Neural crest cell (in vitro differentiated cells): ENCODE measurements at regions not wholly inside any gene's neighbourhood (a gene's known extent, or its start where the extent isn't known, plus 50 kb on each side); places are given as distances from the start of the nearest gene placed in this dataset.

Experiments used
- DNase-seq: peaks from one replicate; pipeline ENCODE4 v3.0.0; 2021; ENCODE audit warnings: low read depth, mixed read lengths, low spot score
- H3K27ac Mint-ChIP-seq: one replicate; pipeline ENCODE4 v1.8.0; 2021; ENCODE audit warnings: mild to moderate bottlenecking, mixed read lengths; ENCODE audit not compliant: unreplicated experiment
- H3K27me3 Mint-ChIP-seq: 2 replicates; pipeline ENCODE4 v1.8.0; 2021; ENCODE audit warnings: low read depth, mild to moderate bottlenecking, mixed read lengths
- H3K36me3 Mint-ChIP-seq: 2 replicates; pipeline ENCODE4 v1.8.0; 2021; ENCODE audit warnings: low read depth, mild to moderate bottlenecking, mixed read lengths
- H3K4me1 Mint-ChIP-seq: 2 replicates; pipeline ENCODE4 v1.8.0; 2021; ENCODE audit warnings: mixed read lengths
- H3K4me3 Mint-ChIP-seq: one replicate; pipeline ENCODE4 v1.8.0; 2021; ENCODE audit warnings: mild to moderate bottlenecking, mixed read lengths
- H3K9me3 Mint-ChIP-seq: 2 replicates; pipeline ENCODE4 v1.8.0; 2021; ENCODE audit warnings: mixed read lengths
- CTCF ChIP-seq: fragments of 200-600 bp; sonication (generic); conservative IDR thresholded peaks from 2 replicates; pipeline ENCODE4 v1.5.0; 2021; ENCODE audit warnings: antibody characterized with exemption, mild to moderate bottlenecking

DNA sequence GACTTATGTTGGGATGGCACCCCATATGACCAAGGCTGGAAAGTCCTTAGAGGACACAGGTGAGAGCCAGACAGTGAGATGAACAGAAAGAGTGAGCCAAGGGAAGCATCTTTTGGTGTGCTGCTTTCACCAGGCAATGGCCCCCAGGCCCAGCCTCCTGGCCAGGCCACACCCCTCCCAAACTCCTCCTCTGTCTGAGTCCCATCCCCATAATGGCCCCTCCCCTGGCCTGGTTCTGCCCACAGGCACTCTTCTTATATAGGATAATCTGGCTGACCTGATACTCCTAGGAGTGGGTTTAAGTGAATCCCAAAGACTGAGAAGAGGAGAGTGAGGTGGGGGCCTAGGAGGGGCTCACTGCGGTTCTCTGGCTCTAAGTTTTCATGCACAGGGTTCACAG lies 252.5 kb downstream of the RPS24 start:
- no peaks in the 10 kb centered on the region for H3K36me3 Mint-ChIP-seq
- H3K4me1 Mint-ChIP-seq = peaks cover 50% of the 10 kb centered on the region
- H3K9me3 Mint-ChIP-seq = no peaks in the 10 kb centered on the region
- no peak overlapping the region for H3K4me3 Mint-ChIP-seq
- H3K27me3 Mint-ChIP-seq = no peaks in the 10 kb centered on the region
- H3K27ac Mint-ChIP-seq = no peak overlapping the region
- TF ChIP-seq CTCF = no peak
- no peak for DNase-seq

GRCh38 chr10:78286668-78287067 lies 253.0 kb downstream of the RPS24 start:
- Mint-ChIP-seq H3K4me1 (peaks cover 55% of the 10 kb centered on the region), H3K27ac (no peak overlapping the region), H3K4me3 (no peak overlapping the region), H3K36me3 (no peaks in the 10 kb centered on the region), H3K9me3 (no peaks in the 10 kb centered on the region), H3K27me3 (no peaks in the 10 kb centered on the region)
- DNase-seq = no peak
- no peak for TF ChIP-seq CTCF

- Mint-ChIP-seq H3K27me3 (no peaks in the 10 kb centered on the region), H3K36me3 (no peaks in the 10 kb centered on the region)
Observed at GRCh38 chr10:78287618-78288017, 254.0 kb downstream of the RPS24 start.

GRCh38 chr10:78288663-78289062 lies 255.0 kb downstream of the RPS24 start:
- TF ChIP-seq CTCF = no peak
- Mint-ChIP-seq H3K27me3 (no peaks in the 10 kb centered on the region), H3K27ac (no peak overlapping the region), H3K4me1 (peaks cover 61% of the 10 kb centered on the region), H3K9me3 (no peaks in the 10 kb centered on the region), H3K4me3 (no peak overlapping the region), H3K36me3 (no peaks in the 10 kb centered on the region)
- DNase-seq = no peak

More at GRCh38 chr10:78287618-78288017, 254.0 kb downstream of the RPS24 start:
- no peak for DNase-seq
- Mint-ChIP-seq H3K9me3 (no peaks in the 10 kb centered on the region), H3K27ac (no peak overlapping the region), H3K4me3 (no peak overlapping the region), H3K4me1 (peaks cover 57% of the 10 kb centered on the region)
- no peak for TF ChIP-seq CTCF

DNA sequence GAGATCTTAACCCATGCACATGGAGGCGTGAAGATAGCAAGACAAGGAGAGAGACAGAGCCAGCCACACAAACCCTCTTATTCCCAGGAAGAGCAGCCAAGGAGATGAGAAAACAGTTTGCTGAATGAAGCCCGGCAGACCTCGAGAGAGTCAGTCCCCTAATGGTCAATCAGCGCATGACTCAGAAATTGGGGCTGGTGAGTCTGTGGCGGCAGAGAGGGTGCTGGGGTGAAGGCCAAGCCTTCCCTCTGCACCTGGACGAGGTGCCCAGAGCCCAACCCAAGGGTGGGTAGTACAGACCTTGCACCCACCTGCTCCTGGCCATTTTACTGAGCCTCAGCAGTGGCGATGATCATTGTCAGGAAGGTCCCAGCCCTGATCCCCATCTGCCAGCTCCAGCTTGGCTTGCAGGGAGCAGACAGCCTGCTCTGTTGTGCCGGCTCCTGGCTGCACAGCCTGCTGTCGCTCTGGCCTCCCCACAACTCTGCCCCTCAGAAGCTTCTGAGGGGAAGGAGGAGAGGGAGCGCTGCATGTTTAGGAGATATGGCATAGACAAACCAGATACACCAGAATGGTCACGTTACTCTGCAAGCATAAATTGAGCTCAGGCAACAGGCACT lies 256.6 kb downstream of the RPS24 start:
- no peak for TF ChIP-seq CTCF
- no peaks in the 10 kb centered on the region for H3K9me3 Mint-ChIP-seq
- no peak overlapping the region for H3K4me3 Mint-ChIP-seq
- no peak overlapping the region for H3K27ac Mint-ChIP-seq
- peaks cover 67% of the 10 kb centered on the region for H3K4me1 Mint-ChIP-seq
- no peak for DNase-seq
- no peaks in the 10 kb centered on the region for H3K36me3 Mint-ChIP-seq
- no peaks in the 10 kb centered on the region for H3K27me3 Mint-ChIP-seq
